Muscle of back (tissue), 3 donors: ENCODE measurements at regions not wholly inside any gene's neighbourhood (a gene's known extent, or its start where the extent isn't known, plus 50 kb on each side); places are given as distances from the start of the nearest gene placed in this dataset.
"Not testable (repeated sequence)": the region's sequence is repeated elsewhere in the genome, so short reads cannot be mapped to it uniquely, and the experiment has no call there.

ENCODE experiments used
- DNase-seq, 3 donors: peaks; one replicate each; pipeline versions ENCODE4 v3.0.0 to v3.0.0-alpha.2; 2013

- DNase-seq = no peak
Measured at GRCh38 chr5:17690473-17690872, 56.2 kb downstream of the TAF11L14 start.

- no peak for DNase-seq
Measured at GRCh38 chr5:17691762-17692161, 57.5 kb downstream of the TAF11L14 start.

GRCh38 chr5:17694371-17694770, 60.1 kb downstream of the TAF11L14 start:
- DNase-seq = no peak

DNA sequence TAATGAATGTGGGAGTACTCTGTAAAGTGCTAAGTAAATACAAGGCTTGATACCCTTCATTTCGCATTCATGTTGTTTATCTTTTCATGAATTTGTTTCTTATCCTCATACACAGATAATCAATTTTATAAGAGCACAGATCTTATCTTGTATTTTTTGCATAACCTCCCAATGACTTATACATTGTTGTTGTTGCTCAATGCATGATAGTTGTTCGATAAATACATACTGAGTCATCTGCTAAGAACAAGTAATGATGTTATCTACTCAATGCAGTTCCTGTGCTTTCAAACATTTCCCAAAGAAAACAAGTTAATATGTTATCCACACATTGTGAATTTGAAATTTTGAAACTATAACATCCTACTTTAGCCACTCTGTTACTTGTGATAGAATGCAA, 60.7 kb downstream of the TAF11L14 start:
- no peak for DNase-seq

- DNase-seq = peak in 1 of 3 donors; percentile 19
Measured at GRCh38 chr5:17696627-17697026, 62.4 kb downstream of the TAF11L14 start.

DNA sequence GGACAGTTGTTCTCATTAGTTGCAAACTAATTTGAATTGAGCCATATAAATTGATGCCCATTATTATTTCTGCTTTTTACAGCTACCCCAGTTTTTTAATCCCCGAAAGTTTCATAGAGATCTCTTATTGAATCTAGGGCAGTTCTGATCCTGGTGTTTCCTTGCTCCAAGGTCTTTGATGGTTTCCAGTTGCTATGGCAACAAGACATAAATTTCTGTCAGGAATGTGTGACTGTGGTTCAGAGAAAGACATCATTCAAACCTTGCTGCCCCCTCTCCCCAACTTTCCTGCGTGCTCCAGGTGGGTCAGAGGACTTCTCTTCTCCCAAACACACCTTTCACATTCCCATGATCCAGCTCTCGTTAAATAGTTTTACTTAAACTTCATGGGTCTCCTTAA, 63.4 kb downstream of the TAF11L14 start:
- DNase-seq = no peak

DNA sequence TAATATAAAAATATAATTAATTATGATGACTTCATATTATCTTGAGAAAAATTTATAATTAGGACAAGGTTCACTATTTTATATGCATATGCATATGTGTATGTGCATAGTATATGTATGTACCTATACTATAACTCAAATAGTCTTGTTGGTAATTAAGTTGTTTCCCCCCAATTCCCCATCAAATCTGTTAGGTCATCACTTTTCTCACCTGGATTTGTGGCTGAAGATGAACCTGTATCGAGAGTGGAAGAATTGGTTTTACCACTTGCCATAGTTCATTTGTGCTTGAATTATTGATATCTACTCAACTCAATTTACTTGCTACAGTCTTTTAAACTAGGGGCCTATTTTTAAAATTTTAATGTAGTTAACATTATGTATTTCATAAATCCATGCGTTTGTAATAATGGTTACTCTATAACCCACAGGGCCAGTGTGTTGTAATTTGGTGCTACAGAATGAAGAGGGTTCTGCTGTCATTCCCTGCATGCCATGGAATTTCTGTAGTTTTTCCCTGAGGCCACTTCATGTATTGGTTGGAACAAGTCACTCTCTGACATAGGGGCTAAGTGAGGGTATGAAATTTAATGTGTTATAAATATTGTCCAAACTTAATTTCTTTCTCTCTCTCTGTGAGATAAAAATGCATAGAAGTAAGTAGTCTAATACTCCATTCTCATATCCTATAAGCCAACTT, 74.9 kb downstream of the TAF11L14 start:
- no peak for DNase-seq

GRCh38 chr5:17713301-17713700, 79.0 kb downstream of the TAF11L14 start:
- DNase-seq = no peak

- DNase-seq = no peak
Measured at GRCh38 chr5:17714186-17714585, 79.9 kb downstream of the TAF11L14 start.

DNA sequence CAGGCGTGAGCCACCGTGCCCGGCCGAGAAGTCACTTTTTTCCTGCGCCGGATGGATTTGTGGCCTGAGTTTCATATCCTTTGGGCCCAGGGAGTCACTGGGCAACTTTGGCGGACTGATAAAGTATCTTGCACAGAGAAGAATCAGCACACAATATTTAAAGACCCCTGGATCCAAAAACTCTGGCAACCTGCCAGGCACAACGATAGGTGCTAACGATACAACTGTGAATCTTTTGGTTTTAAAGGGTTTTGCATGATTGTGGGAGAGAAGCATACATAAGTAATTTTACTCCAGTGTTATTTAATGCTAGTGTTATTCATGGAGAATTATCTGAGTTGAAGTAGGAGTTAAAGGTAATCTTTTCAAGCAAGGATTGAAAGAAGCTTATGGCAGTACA, 85.3 kb downstream of the TAF11L14 start:
- DNase-seq = no peak

DNA sequence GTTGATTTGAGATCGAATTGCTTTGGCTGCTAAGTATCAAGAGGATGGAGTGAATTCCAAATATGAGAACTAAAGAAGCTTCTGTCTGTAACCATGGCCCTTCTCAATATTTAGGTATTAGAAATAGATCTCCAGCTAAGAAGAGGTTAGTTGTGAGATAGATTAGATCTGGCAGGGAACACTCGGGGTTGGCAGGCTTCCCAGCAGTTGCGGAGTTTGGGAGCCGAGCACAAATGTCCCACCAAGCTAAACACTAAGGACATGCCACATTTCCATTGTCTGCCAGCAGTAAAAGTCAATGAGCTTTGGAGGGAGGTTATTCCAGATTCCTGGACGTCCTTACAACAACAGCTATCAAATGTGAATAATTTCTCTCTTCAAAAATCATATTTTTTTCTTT, 85.8 kb downstream of the TAF11L14 start:
- DNase-seq = peak in 2 of 3 donors; percentile 40 to 59

DNA sequence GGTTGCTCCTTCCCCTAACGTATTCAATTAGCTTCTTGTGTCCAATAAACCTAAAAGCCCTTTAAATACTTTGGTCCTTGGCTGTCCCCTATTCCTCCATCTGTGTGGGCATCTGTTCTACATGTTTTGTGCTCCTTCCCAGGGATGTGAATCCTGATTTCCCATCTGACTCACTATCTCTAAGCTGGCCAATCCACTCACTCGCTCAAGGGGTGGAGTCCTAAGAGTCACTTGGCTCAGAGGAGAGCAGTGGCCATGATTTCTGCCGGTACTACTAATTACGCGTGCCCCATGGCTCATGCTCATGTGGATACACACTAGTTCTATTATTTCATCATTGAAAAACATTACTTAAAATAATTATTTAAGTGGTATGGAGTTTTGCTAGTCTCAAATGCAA, 89.6 kb downstream of the TAF11L14 start:
- DNase-seq = no peak

GRCh38 chr5:17727098-17727497, 92.8 kb downstream of the TAF11L14 start:
- DNase-seq = no peak

GRCh38 chr5:17730421-17730820, 96.2 kb downstream of the TAF11L14 start:
- no peak for DNase-seq

GRCh38 chr5:17732351-17732923, 98.2 kb downstream of the TAF11L14 start:
- no peak for DNase-seq

DNA sequence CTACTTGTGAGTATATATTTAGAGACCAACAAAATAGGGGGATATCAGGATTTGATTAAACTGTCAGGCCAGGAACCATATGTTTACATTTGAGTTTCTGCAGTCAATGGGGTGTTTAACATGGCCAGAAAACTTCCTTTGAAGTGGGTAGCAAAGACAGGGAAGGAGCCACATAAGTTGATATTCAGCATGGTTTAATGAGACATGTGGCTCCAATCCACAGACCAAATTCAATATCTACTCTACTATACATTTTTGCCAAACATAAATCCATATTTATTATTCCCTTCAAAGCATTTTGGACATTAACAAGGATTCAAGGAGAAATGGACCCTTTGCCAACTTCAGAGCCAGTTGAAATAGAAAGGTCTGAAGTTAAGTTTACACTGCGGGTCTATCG, 99.8 kb downstream of the TAF11L14 start:
- DNase-seq = no peak

- DNase-seq = no peak
Measured at GRCh38 chr5:17735761-17736160, 101.5 kb downstream of the TAF11L14 start.

DNA sequence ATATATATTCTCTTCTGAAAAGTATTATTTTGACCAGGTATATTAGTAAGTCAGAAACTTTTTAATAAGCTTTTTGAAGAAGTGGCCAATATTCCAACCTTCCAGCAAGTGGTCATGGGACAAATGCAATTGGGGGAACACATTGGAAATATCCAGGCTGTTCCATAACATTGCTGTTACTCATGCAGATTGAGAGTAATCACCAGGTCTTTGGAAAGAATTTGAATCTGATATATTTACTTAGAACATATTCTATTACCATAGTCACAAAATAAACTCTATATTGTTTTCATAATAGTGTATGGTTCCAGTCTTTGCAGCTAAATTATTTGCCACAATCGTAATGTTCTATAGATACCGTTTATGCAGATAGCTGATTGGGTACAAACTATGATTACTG, 102.8 kb downstream of the TAF11L14 start:
- no peak for DNase-seq

DNA sequence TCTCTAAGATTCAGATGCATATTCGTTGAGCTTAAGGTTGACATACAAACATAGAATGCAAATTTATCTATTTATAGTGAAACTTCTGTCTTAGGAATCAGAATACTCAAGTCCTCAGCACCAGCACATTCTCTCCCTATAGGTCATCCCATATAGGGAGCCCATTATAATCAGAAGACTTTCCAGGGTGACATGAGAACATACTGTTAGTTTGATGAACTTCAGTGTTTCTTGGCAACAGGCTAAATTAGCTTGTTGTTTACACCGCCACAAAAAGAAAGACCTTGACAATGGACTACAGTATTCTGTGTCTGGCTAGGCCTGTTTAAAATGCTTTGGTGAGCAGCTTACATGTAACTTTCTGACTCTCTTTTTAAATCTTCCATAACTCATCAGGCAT, 104.2 kb downstream of the TAF11L14 start:
- DNase-seq = no peak

- peak; percentile 27 to 44 (median 34) for DNase-seq
Measured at GRCh38 chr5:17743580-17744435, 109.5 kb downstream of the TAF11L14 start.

DNA sequence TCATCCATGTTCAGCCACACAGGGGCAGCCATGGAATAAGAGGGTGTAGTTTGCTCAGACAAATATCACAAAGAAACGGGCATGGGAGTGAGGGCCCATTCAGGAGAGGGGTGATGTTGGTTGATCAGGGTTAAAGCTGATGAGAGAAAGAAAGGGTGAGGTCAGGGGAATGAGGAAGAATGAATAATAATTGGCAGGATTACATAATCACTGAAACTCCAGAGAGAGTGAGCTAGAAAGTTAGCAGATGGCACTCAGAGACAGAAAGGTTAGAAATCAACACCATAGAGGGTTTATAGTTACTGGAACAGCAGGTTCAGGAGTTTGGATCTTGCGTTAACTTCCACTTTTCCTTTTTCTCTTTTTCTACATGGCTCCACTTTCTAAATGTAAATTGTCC, 113.9 kb downstream of the TAF11L14 start:
- no peak for DNase-seq

- no peak for DNase-seq
Measured at GRCh38 chr5:17748941-17749340, 114.7 kb downstream of the TAF11L14 start.

GRCh38 chr5:17755406-17755805, 121.1 kb downstream of the TAF11L14 start:
- not testable (repeated sequence) for DNase-seq
